HG02970 (cell line): ENCODE measurements at regions not wholly inside any gene's neighbourhood (a gene's known extent, or its start where the extent isn't known, plus 50 kb on each side); places are given as distances from the start of the nearest gene placed in this dataset.

Experiments
- ATAC-seq: cut with Tn5 transposase; IDR thresholded peaks from one replicate; pipeline ENCODE4 v1.9.1; 2021; ENCODE audit warnings: mild to moderate bottlenecking, moderate library complexity, moderate number of reproducible peaks; ENCODE audit not compliant: unreplicated experiment, low FRiP score

DNA sequence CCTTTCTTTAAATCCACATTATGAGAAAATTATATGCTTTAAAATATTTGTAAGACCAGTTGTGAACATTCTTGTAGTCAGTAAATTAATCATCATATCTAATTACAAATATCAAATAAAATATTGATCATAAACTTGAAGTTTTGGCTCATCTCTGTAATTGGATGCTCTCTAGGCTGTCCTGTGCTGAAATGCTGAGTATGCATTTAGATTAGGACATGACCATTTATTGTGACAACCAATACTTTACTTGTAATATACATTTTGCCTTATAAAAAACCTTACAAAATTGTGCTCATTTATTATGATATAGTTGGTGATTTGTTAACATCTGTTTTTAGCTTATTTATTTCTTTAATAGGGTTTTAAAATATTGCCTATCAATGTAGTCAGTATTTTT is 116.1 kb upstream of the DOCK10 start:
- no peak for ATAC-seq

DNA sequence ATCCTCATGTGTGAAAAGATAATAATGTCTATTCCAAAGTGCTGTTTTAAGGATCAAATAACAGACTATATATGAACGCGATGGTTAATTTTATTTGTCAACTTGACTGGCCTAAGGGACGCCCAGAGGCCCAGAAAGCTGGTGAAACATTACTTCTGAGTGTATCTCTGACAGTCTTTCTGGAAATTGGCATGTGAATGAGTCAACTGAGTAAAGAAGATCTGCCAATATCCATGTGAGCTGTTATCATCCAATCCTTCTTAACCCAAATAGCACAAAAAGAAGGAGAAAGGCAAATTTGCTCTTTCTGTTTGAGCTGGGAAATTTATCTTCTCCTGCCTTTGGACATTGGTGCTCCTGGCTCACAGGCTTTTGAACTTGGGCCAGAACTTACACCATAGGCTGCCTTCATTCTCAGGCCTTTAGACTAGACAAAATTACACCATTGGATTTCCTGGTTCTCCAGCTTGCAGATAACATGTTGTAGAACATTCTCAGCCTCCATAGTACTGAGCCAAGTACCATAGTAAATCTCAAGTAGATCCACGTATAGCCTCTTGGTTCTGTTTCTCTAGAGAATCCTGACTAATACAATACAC is 114.7 kb upstream of the DOCK10 start:
- ATAC-seq: no peak

DNA sequence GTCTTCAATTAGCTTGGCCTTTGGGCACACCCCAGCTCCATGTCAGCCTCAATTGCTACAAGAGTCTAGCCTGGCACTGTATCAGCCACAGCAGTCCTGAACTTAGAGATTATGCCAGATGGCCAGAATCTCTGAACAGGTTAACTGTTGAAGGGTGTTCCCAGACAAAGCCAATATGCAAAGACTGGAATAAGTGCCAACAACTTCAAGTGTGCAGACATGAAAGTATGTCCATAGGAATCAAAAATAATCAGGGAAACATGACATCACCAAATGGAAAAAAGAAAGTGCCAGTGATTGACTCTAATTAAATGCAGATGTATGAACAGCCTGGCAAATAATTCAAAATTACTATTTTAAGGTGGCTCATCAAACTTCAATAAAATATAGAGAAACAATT is 98.5 kb upstream of the DOCK10 start:
- no peak for ATAC-seq

DNA sequence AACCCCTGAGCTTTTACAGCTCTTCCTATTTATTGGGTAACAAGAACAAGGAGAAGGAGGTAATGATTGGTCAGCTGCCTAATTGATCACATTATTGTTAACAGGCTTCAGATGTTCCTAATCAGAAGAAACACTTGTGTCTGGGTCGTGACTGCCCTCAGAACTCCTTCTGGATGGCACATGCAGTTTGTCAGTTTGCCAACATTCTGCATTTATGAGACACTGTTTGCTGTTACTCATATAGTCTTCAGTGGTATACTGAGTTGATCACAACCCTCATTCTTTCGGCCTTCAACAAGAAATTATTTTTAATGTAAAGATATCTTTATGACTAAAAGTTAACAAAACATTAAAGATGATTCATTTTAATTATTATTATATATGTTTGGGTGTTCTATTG is 95.7 kb upstream of the DOCK10 start:
- ATAC-seq: no peak

DNA sequence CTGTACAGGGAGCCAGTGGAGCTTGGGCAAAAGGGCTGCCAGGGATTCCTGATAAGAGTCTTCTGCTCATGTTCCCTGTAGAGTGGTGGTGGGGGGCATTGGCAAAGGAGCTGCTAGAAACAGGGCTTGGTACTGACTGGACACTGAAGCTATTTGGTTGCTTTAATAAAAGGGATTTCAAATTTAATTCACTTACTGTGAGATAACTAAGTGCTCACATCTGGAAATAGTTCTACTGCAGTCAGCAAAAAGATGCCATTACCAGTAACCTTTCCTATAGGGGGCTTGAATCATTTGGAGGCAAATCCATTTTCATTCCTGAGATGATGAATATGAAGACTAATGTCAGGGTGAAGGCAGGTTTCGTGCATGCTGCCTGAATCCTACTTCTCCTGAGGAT is 94.3 kb upstream of the DOCK10 start:
- no peak for ATAC-seq

DNA sequence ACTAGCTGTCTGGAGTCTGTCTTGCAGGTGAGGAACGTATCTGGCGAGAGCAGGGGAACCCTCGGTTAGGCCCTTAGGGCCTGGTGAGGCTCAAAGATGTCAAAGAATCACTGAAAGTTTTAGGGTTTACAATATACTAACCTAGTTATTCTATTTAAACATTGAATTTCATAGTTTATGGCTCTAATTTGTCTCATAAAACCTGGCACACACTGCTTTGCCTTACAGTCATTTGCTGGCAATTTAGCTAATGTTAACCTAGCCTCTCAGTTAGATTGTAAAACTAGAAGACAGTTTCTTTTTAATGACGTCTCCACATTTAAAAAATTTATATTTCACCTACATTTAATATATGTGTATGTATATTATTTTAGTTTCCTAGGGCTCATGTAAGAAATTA is 89.6 kb upstream of the DOCK10 start:
- ATAC-seq: no peak

DNA sequence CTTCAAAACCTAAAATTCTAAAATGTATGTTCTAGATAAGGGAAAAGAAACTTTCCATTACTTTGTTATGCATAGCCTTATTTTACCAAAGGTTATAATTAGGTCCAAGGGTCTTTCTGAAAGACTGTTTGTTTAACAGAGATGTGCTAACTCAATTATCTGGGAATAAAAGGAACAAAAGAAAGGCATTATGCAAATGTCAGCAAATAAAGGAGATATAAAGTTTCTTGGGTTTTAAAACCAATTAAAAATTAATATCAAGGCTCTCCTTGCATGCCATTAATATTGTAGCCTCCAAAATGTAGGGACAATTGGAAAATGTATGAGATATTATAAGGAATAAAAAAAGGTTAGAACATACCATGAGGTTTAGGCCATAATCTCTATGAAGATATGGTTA is 87.8 kb upstream of the DOCK10 start:
- ATAC-seq: no peak

DNA sequence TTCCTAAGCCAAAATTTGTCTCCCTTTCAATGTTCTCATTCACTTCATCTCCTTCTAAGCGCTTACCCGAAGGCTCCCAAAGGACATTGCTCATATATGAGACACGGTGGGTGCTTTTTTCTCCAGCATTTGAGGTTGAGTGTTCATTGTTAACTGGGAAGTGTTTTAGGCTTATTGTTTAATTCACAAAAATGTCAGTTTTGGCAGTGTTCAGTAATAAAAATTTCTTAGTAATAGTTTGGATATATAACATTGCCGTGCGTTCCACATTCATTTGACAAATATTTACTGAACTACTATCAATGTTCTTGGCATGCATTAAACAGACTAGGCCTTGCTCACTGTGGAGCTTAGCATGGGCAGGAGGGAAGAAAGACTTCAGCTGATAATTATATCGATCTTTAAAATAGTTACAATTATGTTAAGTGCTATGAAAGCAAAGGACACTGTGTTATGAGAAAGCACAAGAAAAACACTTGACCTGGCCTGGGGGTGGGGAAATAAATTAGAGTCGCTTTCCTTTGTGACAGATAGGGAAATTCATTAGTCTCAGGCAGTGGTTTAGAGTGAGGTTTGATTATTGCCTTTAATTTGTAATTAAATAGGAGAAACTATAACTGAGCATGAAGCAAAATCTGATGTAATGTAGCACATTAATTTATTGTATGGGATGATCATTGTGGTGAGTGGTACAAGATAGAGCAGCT is 82.2 kb upstream of the DOCK10 start:
- ATAC-seq: no peak

DNA sequence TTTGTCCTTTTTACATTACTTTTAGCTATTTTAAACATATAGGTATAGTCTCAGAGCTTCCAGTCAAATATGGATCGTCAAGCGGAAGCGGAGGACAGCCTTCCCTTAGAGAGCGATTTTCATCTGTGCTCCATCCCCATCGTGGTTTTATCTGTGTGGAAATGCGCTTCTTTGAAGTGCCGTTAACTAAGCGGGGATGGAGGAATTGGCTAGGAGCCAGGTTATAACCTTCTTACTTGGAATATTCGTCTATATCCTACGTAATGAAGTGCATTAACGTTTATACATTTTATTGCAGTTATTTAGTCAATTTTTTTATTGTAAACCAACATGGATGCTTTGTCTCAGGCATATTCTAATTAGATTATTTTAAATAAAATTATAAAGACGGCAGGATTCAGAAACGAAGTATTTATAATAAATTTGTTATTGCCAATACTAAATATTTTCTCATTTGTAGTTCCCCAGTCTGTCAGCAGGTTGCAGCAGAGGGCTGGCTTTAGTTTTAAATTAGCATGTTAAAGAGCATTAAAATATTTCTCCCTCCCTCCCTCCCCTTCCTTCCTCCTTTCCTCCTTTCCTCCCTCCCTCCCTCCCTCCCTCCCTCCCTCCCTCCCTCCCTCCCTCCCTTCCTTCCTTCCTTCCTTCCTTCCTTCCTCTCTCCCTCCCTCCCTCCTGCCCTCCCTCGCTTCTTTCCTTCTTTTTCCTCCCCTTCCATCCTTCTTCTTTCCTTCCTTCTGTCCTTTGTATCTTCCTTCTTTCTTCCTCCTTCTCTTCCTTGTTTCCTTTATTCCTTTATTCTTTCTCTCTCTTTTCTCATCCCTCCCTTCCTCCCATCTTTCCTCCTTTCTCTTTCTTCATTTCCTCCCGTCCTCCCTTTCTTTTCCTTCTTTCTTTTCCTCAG is 80.6 kb upstream of the DOCK10 start:
- ATAC-seq: no peak

DNA sequence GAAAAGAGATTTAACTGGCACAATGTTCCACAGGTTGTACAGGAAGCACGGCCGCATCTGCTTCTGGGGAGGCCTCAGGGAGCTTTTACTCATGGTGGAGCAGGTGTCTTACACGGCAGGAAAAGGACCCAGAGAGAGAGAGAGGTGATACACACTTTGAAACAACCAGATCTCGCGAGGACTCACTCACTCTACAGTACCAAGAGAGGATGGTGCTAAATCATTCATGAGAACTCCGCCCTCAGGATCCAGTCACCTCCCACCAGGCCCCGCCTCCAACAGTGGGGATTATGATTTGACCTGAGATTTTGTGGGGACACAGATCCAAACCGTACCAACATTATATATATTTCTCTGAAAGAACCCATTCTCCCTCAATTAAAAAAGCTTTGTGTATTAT is 79.7 kb upstream of the DOCK10 start:
- no peak for ATAC-seq

DNA sequence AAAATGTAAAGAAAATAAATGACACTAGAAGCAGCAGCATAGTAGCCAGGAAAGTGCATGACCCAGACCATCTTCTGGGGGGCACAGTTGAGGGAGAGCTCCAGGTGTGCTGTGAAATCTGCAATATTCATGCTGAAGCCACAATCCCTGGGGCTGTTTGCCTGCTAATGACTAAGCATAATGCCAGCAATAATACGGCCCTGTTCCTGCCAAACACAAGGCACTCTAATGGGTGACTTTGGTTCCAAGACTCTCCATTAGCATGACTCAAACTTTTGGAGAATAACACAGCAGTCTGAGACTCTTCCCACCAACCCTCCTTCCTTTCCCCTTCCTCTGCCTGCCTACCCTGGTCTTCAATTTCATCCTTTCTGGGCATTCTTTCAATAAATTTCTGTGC is 77.9 kb upstream of the DOCK10 start:
- no peak for ATAC-seq

DNA sequence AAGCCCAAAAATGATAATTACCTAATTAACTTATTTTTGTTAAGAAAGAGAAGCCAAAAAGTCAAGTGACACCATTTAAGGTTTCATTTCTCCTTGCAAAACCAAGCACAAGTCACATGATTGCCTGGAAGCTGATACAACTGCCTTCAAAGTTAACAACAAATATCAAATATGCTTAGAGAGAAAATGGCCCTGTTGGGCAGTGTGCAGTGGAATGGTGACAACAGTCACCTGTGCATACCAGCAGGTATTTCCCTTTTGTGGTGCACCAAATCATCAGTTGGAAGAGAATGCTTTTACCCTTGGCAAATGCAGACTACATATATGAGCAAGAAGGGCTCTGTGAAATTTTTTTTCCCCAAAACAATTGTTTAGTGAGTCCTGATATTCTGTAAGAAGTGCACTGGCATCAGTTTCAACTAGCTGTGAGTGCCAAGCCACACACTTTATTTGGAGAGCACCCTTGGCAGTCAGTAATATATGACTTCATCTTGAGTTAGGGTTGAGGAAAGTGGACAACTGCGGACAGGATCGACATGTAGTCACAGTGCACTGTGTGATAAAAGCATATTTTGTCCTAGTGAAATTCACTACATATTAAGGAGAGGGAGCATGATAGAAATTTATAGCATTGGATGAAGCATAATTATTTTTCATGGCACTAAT is 74.9 kb upstream of the DOCK10 start:
- ATAC-seq: no peak

DNA sequence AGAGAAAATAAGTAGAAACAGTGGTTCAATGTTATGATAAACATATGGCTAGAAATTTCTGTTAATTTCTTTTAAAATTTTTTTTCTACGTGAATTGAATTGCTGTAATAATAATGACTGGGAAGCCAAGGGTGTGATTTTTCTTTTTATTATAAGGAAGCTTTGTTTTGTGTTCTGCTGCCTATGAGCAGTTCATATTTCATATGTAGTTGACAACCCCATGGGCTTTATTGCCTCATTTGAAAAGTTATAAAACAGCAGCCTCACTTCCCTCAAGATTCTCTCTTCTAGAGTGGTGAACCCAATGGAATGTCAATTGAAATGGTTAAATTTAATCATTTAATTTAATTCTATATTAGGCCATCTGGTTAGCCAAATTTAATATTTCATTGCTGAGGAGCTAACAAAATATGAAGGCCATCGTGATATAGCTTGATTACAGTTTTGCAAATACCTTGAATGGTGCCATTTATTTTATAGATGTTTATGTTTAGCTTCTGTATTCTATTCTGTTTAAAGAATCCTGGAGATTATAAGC is 72.6 kb upstream of the DOCK10 start:
- no peak for ATAC-seq

DNA sequence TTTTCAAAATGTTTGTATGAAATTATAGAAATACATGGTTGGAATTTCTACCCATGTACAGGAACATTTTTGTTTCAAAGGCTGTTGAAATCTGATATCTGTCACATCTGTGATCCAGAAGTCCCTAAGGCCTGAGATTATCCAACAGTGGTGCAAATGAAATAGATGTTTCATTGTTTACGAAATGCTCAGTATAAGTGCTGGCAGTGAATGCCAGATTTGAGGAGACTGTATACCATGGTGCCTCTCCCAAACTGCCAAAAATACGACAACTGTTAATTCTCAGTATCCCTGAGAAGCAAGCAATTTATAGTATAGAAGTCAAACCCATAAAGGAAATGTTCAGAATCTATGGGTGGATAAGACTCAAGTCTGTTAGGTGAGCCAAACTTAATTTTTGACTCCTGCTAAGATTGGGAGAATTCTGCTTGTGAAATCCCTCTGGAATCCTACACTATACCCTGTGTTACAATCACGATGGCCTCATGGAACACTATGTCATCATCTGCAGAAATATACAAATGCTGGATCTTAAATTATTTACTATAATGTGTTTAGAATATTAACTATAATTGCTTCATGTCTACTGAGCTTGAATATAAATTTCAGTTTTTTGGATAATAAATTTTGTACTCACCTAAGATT is 71.2 kb upstream of the DOCK10 start:
- ATAC-seq: no peak

DNA sequence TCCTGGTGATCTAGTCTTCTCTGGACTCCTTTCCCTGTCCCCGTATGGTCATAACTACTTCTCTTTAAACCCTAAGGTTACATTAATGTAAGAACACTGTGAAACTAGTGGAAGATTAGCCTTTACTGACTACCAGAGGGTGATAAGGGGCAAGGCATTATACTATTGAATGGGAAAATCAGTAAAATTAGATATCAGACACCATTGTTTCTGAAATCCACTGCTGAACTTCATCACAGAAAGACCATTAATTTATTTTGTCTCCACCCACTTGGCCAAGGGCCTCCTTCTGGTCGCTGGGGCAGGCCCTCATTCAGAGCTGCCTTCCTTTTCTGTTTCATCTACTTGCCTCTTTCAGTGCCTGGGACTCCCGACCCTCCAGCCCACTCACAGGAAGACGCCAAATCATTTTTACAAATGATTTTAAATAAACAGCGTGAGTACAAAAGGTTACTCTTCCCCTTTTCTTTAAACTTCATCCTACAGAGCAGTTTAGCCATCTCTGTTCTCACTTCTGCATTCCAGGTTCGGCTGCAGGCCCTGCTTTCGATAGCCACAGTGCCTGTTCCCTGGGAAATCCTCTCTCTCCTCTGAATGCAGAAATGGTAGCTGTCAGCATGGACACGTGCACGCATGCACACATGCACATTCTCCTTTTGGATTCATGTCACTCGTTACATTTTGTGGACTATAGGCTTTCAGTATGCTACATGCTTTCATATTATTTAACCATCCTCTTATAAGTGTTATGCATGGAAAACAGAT is 70.3 kb upstream of the DOCK10 start:
- no peak for ATAC-seq

DNA sequence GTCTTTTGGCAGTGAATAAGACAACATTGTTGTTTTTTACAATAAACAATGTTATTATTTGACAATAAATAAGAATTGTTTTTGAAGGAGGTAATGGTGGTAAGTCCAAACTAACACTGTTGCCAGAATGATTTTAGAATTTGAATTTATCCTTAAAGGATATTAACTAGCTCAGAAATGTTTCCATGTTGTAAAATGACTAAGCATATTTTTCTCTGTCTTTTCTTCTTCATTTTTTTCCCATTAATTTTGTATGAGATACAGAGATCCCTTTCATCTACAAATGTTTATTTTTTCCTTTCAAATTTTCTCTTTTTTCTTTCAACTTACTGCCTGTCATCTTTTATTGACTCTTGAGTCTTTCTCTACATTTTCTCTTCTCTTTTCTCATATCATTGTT is 66.5 kb upstream of the DOCK10 start:
- ATAC-seq: no peak

DNA sequence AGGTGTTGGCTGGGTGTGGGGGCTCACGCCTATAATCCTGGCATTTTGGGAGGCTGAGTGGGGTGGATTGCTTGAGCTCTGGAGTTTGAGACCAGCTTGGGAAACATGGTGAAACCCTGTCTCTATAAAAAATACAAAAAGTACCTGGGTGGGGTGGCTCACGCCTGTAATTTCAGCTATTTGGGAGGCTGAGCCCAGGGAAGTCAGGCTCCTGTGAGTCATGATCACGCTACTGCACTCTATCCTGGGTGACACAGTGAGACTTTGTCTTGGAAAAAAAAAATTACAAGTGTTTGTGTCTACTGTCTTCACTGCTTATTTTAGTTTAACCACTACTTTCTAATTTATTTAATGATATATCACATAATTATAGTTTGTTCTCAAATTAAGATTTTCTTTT is 62.7 kb upstream of the DOCK10 start:
- ATAC-seq: no peak

DNA sequence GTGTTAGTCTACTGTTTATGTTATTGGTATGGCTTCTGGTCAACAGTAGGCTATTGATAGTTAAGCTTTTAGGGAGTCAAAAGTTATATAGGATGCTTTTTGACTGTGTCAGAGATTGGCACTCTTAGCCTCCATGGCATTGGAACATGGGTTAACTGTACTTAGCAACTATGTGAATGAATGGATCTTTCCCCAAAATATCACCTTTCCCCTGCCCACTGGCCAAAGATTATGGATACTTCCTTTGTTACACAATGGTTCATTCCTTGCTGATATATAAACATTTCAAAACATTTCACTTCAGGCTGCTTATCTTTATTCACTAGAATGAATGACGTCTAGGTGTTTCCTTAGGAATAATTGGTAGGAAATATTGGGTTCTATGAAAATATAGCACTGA is 62.1 kb upstream of the DOCK10 start:
- ATAC-seq: no peak

DNA sequence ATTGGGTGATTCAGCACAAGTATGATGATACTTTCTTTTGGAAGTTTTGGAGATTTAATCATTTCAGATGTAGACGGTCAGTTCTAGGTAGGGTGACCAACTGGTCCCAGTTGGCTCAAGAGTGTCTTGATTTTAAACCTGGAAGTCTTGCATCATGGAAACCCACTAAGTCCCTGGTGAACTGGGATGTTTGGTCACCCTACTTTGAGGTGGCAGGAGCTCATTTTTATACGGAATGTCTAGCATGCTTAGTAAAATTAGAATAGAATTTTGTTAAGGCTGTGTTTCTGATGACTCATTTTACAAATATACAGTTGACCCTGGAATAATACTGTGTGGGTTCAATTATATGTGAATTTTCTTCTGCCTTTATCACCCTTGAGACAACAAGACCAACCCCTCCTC is 61.5 kb upstream of the DOCK10 start:
- ATAC-seq: no peak

DNA sequence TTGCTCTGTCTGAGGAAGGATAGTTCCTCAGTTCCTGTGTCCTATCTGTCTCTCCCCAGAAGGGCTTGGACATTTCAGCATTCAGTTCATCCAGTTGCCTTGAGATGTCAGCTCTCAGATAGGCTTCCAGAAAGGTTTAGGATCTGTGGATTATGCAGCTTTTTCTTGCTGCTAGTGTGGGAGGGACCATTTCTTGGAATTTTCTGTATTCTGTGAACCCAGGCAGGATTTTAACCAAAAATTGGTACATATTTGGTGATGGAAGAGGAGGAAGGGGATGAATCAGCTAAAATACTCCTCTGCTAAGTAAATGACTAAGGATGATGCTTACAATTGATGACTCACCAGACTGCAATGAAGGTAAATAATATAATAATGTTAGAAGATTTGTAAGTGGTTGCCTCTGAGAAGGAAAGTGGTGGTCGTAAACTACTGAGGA is 58.6 kb upstream of the DOCK10 start:
- ATAC-seq: no peak
